HEK293T (cell line): ENCODE measurements at regions not wholly inside any gene's neighbourhood (a gene's known extent, or its start where the extent isn't known, plus 50 kb on each side); places are given as distances from the start of the nearest gene placed in this dataset.

Experiments
- CTCF ChIA-PET: fragments of 350-600 bp; formaldehyde crosslinking; extraction: SDS; loops from one replicate; lab custom pipeline; 2021; ENCODE audit warnings: antibody characterized with exemption, inconsistent platforms; lab: Yijun Ruan, JAX
- POLR2A ChIA-PET: fragments of 350-600 bp; formaldehyde crosslinking; extraction: SDS; loops from one replicate; lab custom pipeline; 2020; ENCODE audit warnings: antibody characterized with exemption, inconsistent platforms; lab: Yijun Ruan, JAX
- DNase-seq: peaks from one replicate; pipeline ENCODE4 v3.0.0; 2012; ENCODE audit warnings: mixed read lengths; ENCODE audit errors: extremely low spot score
- ARNT ChIP-seq: fragments of 450-650 bp; IDR thresholded peaks from 2 replicates; pipeline ENCODE4 v1.6.1; 2017; ENCODE audit warnings: mild to moderate bottlenecking
- BHLHE40 ChIP-seq: fragments of 450-650 bp; IDR thresholded peaks from 2 replicates; pipeline ENCODE4 v1.6.1; 2016; ENCODE audit warnings: mild to moderate bottlenecking, moderate library complexity, borderline replicate concordance
- CTBP1 ChIP-seq: fragments of 450-650 bp; IDR thresholded peaks from 2 replicates; pipeline ENCODE4 v1.6.1; 2016; ENCODE audit warnings: borderline replicate concordance
- ELF4 ChIP-seq: fragments of 450-650 bp; IDR thresholded peaks from 2 replicates; pipeline ENCODE4 v1.6.1; 2017; ENCODE audit warnings: antibody characterized with exemption
- FOXA1 ChIP-seq: fragments of 450-650 bp; IDR thresholded peaks from 2 replicates; pipeline ENCODE4 v1.6.1; 2016; ENCODE audit warnings: mild to moderate bottlenecking
- FOXK2 ChIP-seq: fragments of 450-650 bp; IDR thresholded peaks from 2 replicates; pipeline ENCODE4 v1.6.1; 2016; ENCODE audit warnings: mild to moderate bottlenecking
- FOXM1 ChIP-seq: fragments of 450-650 bp; IDR thresholded peaks from 2 replicates; pipeline ENCODE4 v1.6.1; 2017; ENCODE audit warnings: mild to moderate bottlenecking, borderline replicate concordance
- HDGF ChIP-seq: fragments of 450-650 bp; IDR thresholded peaks from 2 replicates; pipeline ENCODE4 v1.6.1; 2017; ENCODE audit warnings: antibody characterized with exemption, borderline replicate concordance
- L3MBTL2 ChIP-seq: fragments of 450-650 bp; conservative IDR thresholded peaks from 2 replicates; pipeline ENCODE4 v1.6.1; 2016; ENCODE audit warnings: mild to moderate bottlenecking
- LEF1 ChIP-seq: fragments of 450-650 bp; IDR thresholded peaks from 2 replicates; pipeline ENCODE4 v1.6.1; 2017; ENCODE audit warnings: mild to moderate bottlenecking, borderline replicate concordance
- NFRKB ChIP-seq: fragments of 450-650 bp; IDR thresholded peaks from 2 replicates; pipeline ENCODE4 v1.6.1; 2016; ENCODE audit warnings: mild to moderate bottlenecking, moderate library complexity
- PKNOX1 ChIP-seq: fragments of 450-650 bp; IDR thresholded peaks from 2 replicates; pipeline ENCODE4 v1.6.1; 2016
- SP1 ChIP-seq: fragments of 450-650 bp; IDR thresholded peaks from 2 replicates; pipeline ENCODE4 v1.6.1; 2017
- SUZ12 ChIP-seq: fragments of 450-650 bp; IDR thresholded peaks from 2 replicates; pipeline ENCODE4 v1.6.1; 2016; ENCODE audit warnings: mild to moderate bottlenecking
- TARDBP ChIP-seq: fragments of 450-650 bp; IDR thresholded peaks from 2 replicates; pipeline ENCODE4 v1.6.1; 2016
- ZNF384 ChIP-seq: fragments of 450-650 bp; IDR thresholded peaks from 2 replicates; pipeline ENCODE4 v1.6.1; 2016

GRCh38 chr20:10854976-10855375 lies 181.2 kb upstream of the JAG1 start:
- ChIA-PET POLR2A (no interaction called here), CTCF (no interaction called here)
- DNase-seq: no peak
- no peak for TF ChIP-seq BHLHE40
- no peak for TF ChIP-seq TARDBP
- no peak for TF ChIP-seq FOXM1
- no peak for TF ChIP-seq FOXA1
- TF ChIP-seq L3MBTL2: no peak
- TF ChIP-seq ELF4: no peak
- no peak for TF ChIP-seq LEF1
- TF ChIP-seq SP1: no peak
- TF ChIP-seq SUZ12: no peak
- TF ChIP-seq NFRKB: no peak
- no peak for TF ChIP-seq CTBP1
- no peak for TF ChIP-seq ZNF384
- TF ChIP-seq HDGF: no peak
- TF ChIP-seq ARNT: no peak

GRCh38 chr20:10855778-10856177 lies 182.0 kb upstream of the JAG1 start:
- ChIA-PET CTCF (no interaction called here), POLR2A (no interaction called here)

GRCh38 chr20:10856237-10857015 lies 182.6 kb upstream of the JAG1 start:
- CTCF ChIA-PET: no interaction called here
- no peak for TF ChIP-seq L3MBTL2
- no peak for TF ChIP-seq CTBP1
- no peak for TF ChIP-seq ELF4
- TF ChIP-seq BHLHE40: no peak
- TF ChIP-seq SUZ12: no peak
- no peak for TF ChIP-seq SP1
- no peak for TF ChIP-seq PKNOX1
- no peak for TF ChIP-seq TARDBP
- TF ChIP-seq NFRKB: no peak
- TF ChIP-seq ZNF384: no peak
- TF ChIP-seq FOXM1: no peak
- POLR2A ChIA-PET: no interaction called here
- no peak for DNase-seq

More at GRCh38 chr20:10855778-10856177, 182.0 kb upstream of the JAG1 start:
- DNase-seq: no peak
- TF ChIP-seq PKNOX1: no peak
- no peak for TF ChIP-seq NFRKB
- no peak for TF ChIP-seq BHLHE40
- no peak for TF ChIP-seq FOXA1
- TF ChIP-seq ZNF384: no peak
- no peak for TF ChIP-seq ELF4

GRCh38 chr20:10857352-10858070 lies 183.7 kb upstream of the JAG1 start:
- ChIA-PET POLR2A (no interaction called here), CTCF (no interaction called here)
- DNase-seq: no peak
- TF ChIP-seq LEF1: no peak
- TF ChIP-seq TARDBP: no peak
- TF ChIP-seq ZNF384: no peak
- TF ChIP-seq CTBP1: no peak
- no peak for TF ChIP-seq FOXM1
- TF ChIP-seq BHLHE40: no peak
- no peak for TF ChIP-seq SUZ12
- no peak for TF ChIP-seq ELF4
- no peak for TF ChIP-seq SP1
- TF ChIP-seq ARNT: no peak
- no peak for TF ChIP-seq HDGF
- TF ChIP-seq PKNOX1: no peak
- TF ChIP-seq L3MBTL2: no peak
- TF ChIP-seq FOXA1: no peak
- no peak for TF ChIP-seq NFRKB

GRCh38 chr20:10861090-10861489 lies 187.3 kb upstream of the JAG1 start:
- no peak for DNase-seq
- ChIA-PET POLR2A (no interaction called here), CTCF (no interaction called here)
- no peak for TF ChIP-seq FOXM1
- no peak for TF ChIP-seq SUZ12
- no peak for TF ChIP-seq FOXK2
- TF ChIP-seq CTBP1: no peak
- TF ChIP-seq LEF1: no peak
- TF ChIP-seq SP1: no peak
- TF ChIP-seq FOXA1: no peak
- no peak for TF ChIP-seq HDGF
- no peak for TF ChIP-seq ZNF384
- no peak for TF ChIP-seq NFRKB
- TF ChIP-seq ARNT: no peak
- TF ChIP-seq BHLHE40: no peak
- no peak for TF ChIP-seq PKNOX1
- no peak for TF ChIP-seq L3MBTL2
- no peak for TF ChIP-seq TARDBP
